ENCODE measurements at regions not wholly inside any gene's neighbourhood (a gene's known extent, or its start where the extent isn't known, plus 50 kb on each side); places are given as distances from the start of the nearest gene placed in this dataset.

DNA sequence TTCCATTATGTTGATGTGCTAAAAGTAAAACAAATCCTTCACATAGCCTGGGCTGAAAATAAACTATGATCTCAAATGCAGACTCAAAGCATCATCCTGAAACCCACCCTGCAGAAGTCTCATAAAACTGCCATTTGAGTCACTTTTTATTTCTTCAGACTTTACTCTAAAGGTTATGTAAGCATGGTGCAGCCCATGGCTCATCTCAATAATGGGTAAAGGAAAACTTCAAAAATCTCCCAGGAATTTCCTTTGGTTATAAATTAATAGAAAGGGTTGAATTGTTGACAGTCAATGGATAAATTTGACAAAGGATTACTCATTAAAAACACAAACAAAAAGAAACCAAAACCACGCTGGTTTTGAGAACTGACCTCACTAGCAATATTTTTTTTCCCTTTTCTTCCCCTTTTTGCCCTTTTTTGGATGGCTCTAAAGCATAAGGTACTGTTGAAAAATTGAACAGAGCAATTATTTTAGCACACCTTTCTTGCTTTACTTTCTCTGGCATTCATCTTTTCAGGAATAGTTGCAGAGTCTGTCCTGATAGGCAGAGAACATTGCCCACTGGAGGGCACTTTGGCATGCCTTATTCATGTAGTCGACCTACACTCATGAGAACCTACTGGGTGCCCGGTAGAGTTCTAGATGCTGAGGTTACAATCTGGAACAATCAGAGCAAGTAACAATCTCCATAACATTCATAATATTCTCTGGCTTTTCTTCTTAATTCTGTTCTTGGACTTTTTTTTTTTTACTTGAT, 191.4 kb downstream of the TMEM167A start:
- Histone ChIP-seq H3K27me3 (no peaks in the 10 kb centered on the region), H3K27ac (no peak overlapping the region), H3K4me3 (no peak overlapping the region), H3K4me1 (peaks cover 0 to 15% (median 0%) of the 10 kb centered on the region in 4 donors), H3K9me3 (no peaks in the 10 kb centered on the region), H3K36me3 (no peaks in the 10 kb centered on the region)
- DNase-seq, result no peak
- TF ChIP-seq, protein P1, sequence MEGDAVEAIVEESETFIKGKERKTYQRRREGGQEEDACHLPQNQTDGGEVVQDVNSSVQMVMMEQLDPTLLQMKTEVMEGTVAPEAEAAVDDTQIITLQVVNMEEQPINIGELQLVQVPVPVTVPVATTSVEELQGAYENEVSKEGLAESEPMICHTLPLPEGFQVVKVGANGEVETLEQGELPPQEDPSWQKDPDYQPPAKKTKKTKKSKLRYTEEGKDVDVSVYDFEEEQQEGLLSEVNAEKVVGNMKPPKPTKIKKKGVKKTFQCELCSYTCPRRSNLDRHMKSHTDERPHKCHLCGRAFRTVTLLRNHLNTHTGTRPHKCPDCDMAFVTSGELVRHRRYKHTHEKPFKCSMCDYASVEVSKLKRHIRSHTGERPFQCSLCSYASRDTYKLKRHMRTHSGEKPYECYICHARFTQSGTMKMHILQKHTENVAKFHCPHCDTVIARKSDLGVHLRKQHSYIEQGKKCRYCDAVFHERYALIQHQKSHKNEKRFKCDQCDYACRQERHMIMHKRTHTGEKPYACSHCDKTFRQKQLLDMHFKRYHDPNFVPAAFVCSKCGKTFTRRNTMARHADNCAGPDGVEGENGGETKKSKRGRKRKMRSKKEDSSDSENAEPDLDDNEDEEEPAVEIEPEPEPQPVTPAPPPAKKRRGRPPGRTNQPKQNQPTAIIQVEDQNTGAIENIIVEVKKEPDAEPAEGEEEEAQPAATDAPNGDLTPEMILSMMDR (IDR thresholded peaks at IDR 0.05), result no peak
- intact Hi-C loops (cut with DNase I; ENCODE audit: low total_unique reads), result no loop called here

DNA sequence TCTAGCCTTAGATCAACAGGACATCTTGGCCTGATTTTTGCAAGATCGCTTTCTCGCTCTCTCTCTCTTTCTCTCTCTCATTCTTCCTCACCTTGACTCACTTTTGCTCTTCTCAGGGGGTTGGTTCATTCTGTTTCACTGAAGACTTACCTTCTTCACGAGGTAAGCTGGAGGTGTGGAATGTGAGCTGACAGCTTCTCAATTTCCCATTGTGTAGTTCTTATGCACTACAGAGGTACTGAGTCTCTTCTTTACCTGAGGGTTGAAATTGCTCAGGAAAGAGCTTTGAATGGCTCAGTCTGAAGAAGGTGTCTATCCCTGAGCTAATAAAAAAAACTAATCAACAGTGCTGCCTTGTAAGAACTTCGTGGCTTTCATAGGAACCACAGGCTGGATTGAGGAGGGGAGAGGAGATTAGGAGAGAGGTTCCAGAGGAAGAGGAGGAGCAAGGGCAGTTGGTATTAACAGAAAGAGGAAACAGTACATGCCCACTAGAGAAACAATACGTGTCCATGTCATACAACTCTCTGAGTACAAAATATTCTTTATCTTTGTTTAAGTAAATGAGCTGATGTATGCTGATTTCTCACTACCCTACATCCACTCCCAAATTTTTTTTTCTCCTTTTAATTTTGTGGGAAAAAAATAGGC, 192.2 kb downstream of the TMEM167A start:
- no peak overlapping the region for H3K4me3 ChIP-seq
- no peak for DNase-seq
- TF ChIP-seq, protein P1 (IDR thresholded peaks at IDR 0.05), result no peak
- peaks cover 0 to 7% (median 5%) of the 10 kb centered on the region in 3 donors for H3K9me3 ChIP-seq
- no peak overlapping the region for H3K27ac ChIP-seq
- peaks cover 0 to 15% (median 0%) of the 10 kb centered on the region in 4 donors for H3K4me1 ChIP-seq
- intact Hi-C loops (cut with DNase I; ENCODE audit: low total_unique reads), result no loop called here
- peaks cover 0 to 4% (median 3%) of the 10 kb centered on the region in 3 donors for H3K36me3 ChIP-seq
- no peaks in the 10 kb centered on the region for H3K27me3 ChIP-seq

DNA sequence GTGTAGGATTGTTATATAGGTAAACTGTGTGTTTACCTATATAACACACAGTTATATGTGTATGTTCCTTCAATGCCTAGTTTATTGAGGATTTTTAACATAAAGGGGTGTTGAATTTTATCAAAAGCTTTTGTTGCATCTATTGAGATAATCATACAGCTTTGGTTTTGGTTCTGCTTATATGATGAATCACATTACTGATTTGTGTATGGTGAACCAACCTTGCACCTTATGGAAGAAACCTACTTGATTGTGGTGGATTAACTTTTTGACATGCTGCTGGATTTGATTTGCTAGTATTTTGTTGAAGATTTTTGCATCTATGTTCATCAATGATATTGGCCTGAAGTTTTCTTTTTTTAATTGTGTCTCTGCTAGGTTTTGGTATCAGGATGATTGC, 194.9 kb downstream of the TMEM167A start:
- Histone ChIP-seq H3K36me3 (peaks cover 0 to 6% (median 3%) of the 10 kb centered on the region in 3 donors), H3K27ac (no peak overlapping the region), H3K4me3 (no peak overlapping the region), H3K4me1 (peaks cover 0 to 15% (median 0%) of the 10 kb centered on the region in 4 donors), H3K9me3 (peaks cover 0 to 27% (median 6%) of the 10 kb centered on the region in 3 donors), H3K27me3 (no peaks in the 10 kb centered on the region)
- no peak for DNase-seq
- TF ChIP-seq, protein P1 (IDR thresholded peaks at IDR 0.05), result no peak
- intact Hi-C loops (cut with DNase I; ENCODE audit: low total_unique reads), result no loop called here

DNA sequence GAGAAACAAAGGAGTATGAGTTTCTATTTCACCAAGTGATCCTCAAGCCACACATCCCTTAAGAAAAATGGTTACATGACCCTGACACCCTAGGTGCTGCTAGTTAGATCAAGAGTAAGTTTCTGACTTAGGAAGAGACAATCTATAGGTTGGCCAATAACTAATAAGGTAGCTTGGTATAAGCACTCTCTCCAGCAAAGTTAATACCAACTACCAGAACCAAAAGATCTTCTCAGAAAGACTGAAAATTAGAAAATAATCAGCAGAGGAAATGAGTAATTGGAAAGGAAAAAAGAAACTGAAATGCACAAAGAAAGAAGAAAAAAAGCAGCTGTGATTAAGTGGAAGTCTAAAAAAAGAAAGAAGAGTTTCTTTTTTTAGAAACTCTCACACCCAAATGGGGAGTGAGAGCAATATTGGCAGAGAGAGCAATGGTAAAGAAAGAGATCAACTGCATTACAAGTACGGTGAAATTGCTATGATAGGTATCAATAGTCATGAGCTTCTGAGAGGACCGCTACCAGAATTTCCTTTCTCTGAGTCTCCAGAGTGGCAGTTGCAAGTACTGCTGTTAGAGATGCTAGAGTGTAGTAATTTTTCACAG, 195.5 kb downstream of the TMEM167A start:
- Histone ChIP-seq H3K4me3 (no peak overlapping the region), H3K4me1 (peaks cover 0 to 12% (median 0%) of the 10 kb centered on the region in 4 donors), H3K27ac (no peak overlapping the region), H3K27me3 (no peaks in the 10 kb centered on the region), H3K36me3 (peaks cover 0 to 6% (median 3%) of the 10 kb centered on the region in 3 donors), H3K9me3 (peaks cover 0 to 27% (median 6%) of the 10 kb centered on the region in 3 donors)
- intact Hi-C loops (cut with DNase I; ENCODE audit: low total_unique reads), result no loop called here
- no peak for DNase-seq
- TF ChIP-seq, protein P1 (IDR thresholded peaks at IDR 0.05), result no peak

DNA sequence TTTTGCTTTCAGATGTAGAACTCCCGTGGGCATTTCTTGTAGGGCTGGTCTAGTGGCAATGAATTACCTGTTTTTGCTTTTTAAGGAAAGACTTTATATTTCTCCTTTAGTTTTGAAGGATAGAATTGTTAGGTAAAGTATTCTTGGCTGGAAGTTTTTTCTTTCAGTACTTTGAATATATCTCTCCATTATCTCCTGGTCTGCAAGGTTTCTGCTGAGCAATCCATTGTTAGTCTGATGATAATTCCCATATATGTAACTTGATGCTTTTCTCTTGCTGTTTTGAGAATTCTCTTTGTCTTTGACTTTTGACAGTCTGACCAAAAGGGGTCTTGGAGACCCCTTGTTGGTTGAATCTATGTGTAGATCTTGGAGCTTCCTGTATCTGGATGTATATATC, 198.1 kb downstream of the TMEM167A start:
- TF ChIP-seq, protein P1 (IDR thresholded peaks at IDR 0.05), result no peak
- intact Hi-C loops (cut with DNase I; ENCODE audit: low total_unique reads), result no loop called here
- Histone ChIP-seq H3K27ac (no peak overlapping the region), H3K36me3 (peaks cover 0 to 6% (median 3%) of the 10 kb centered on the region in 3 donors), H3K9me3 (peaks cover 0 to 27% (median 6%) of the 10 kb centered on the region in 3 donors), H3K27me3 (no peaks in the 10 kb centered on the region), H3K4me1 (no peaks in the 10 kb centered on the region), H3K4me3 (no peak overlapping the region)
- DNase-seq, result no peak

All from tibial artery (tissue), 4 donors.